Effector CD8-positive, alpha-beta T cell (primary cell): ENCODE measurements at regions not wholly inside any gene's neighbourhood (a gene's known extent, or its start where the extent isn't known, plus 50 kb on each side); places are given as distances from the start of the nearest gene placed in this dataset.

Experiments used
- DNase-seq: peaks from one replicate; lab custom pipeline; 2025; lab: John Stamatoyannopoulos, UW

DNA sequence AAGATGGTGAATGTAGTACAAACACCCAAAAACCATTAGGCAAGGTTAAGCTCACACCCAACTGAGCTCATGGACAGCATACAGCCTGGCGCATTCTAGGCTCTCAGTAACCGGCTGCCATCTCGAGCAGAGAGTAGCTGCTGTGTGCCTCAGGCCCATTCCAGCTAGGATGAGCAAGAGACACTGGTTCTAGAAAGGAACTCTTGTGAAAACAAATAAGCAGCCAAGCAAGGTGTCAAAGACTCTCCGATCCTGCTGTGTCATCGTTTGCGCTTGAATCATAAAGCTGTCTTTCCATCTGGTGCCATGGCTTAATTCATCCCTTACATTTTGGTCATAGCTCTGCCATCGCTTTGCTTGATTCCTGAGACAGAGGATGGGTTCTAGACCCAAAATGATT lies 135.4 kb upstream of the MSX2 start:
- DNase-seq, result no peak

DNA sequence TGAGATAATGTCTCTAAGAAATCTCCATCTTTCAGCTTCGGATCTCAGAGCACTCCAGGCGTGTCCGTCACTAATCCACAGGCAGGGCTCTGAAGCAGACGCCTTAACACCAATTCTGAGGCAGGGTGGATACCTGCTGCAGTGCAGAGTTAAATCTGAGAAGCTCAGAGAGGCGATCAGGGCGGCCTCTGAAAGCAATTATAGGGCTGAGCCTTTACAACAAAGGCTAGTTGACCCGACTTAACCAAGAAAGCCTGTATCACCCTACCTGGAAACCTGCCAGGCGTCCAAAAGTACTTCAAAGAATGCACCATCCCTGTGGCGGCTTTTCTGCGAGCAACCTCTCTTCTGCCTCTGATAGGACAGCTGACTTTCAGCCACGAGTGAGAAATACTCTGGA lies 134.8 kb upstream of the MSX2 start:
- no peak for DNase-seq

DNA sequence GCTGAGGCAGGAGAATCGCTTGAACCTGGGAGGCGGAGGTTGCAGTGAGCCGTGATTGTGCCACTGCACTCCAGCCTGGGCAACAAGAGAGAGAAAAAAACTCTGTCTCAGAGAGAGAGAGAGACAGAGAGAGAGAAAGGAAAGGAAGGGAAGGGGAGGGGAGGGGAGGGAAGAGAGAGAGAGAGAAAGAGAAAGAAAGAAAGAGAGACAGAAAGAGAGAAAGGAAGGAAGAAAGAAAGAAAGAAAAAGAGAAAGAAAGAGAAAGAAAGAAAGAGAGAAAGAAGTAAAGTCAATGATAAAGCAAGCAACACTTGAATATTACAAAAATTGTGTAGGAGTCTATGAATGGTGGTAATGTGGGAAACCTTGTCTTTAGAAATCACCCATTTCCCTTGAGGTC lies 133.6 kb upstream of the MSX2 start:
- DNase-seq, result no peak

DNA sequence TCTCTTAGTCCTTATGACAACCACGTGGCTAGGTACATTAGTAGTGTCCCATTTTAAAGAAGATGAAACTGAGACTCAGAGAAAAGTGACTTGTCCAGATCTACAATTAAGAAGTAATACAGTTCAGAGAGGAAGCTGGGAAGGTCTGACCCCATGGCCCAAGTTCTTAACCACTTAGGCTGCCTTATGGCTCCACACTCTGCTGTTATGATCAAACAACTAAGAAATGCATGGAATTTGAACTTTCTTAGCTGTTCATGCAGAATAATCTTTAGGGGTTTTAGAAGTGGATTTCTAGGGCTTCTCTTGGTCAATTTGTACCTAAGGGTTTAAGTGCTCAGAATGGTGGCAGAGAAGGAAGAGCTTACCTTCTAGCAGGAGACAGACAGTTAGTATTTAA lies 128.0 kb upstream of the MSX2 start:
- DNase-seq, result no peak

DNA sequence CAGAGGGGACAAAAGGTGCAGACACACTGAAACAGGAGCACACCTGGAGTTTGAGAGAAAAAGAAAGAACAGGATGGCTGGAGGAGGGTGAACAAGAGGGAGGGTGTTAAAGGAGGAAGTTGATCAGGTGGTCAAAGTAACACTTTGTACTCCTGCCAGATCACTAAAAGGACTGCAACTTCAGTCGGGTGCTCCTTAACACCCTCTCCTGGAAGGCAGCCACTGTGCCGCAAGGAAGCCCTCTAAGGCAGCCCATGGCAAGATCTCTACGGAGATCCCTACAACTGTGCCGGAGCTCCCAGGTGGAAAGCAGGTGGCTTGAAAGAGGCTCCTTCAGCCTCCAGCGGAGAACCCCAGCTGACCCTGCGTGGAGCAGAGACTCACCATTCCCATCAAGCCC lies 124.4 kb upstream of the MSX2 start:
- DNase-seq, result no peak

DNA sequence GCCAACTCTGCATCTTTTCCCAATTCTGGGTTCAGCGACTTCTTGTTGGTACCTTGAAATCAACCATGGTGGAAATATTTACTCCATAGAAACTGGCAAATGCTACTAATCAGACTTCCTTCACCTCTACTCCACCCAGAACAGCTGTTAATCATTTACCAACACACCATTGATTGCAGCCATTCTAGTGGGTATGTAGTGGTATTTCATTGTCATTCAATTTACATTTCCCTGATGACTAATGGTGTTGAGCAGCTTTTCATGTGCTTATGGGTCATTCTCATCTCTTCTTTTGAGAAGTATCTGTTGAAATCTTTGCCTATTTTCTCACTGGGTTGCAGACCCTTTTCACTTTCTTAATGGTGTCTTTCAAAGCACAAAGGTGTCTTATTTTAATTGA lies 122.4 kb upstream of the MSX2 start:
- no peak for DNase-seq

DNA sequence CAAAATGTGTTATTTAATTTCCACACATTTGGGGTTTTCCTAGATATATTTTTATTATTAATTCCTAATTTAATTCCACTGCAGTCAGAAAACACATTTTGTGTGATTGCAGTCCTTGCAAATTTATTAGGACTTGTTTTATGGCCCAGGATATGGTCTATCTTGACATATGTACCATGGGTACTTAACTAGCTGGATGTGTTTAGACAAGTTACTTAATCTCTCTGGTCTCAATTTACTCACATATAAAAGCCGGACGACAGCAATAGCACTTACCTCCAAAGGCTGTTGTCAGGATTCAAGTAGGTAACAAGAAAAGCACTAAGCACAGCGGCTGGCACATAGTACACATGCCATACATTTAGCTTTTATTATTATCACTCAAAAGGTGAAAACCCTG lies 118.2 kb upstream of the MSX2 start:
- DNase-seq, result no peak

DNA sequence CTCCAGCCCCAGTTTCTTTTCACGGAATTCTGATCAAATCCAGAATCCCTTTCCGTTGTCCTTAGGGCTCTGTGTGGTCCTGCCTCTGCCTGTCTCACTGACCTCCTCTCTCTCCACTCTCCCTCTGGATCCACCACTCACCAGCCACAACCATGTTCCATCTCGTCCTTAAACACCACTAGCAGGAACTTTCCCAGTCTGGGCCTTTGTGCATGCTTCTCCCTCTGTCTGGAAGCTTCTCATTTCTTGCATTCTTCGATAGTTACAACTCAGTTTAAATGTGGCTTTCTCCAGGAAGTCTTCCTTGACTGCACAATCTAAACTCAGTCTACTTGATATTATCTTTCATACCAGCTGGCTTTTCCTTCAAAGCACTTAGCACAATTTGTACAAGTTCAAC lies 117.7 kb upstream of the MSX2 start:
- no peak for DNase-seq

DNA sequence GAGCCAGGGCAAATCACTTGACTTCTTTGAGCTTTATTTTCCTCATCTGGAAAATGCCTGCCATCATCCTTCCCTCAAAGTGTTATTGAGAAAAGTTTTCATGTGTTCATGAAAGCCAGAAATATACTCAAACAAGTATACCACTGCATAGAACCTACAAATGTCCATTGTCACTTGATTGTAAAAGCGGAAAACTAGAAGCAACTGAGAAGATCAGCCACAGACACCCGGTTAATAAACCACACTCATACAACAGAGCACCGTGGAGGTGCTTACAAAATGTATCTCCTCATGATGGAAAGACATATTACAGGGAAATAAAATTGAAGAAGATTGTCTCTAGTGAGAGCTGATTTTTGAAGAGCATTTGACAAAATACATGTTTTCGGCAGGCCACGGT lies 117.2 kb upstream of the MSX2 start:
- no peak for DNase-seq

DNA sequence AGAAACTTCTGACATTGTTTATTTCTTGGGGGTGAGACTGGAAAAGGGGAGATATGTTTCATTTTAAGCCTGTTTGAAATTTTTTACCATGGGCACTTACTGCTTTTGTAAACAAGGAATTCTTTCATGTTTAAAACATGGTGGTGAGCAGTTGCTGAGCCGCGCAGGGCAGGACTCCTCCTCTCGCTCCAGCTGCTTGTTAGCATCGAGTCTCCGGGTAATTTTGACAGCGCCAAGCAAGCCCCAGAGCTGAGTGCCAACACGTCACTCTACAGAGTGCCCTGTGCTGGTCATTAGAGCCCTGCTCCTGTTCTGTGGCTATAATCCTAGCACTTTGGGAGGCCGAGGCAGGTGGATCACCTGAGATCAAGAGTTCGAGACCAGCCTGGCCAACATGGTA lies 116.5 kb upstream of the MSX2 start:
- no peak for DNase-seq

DNA sequence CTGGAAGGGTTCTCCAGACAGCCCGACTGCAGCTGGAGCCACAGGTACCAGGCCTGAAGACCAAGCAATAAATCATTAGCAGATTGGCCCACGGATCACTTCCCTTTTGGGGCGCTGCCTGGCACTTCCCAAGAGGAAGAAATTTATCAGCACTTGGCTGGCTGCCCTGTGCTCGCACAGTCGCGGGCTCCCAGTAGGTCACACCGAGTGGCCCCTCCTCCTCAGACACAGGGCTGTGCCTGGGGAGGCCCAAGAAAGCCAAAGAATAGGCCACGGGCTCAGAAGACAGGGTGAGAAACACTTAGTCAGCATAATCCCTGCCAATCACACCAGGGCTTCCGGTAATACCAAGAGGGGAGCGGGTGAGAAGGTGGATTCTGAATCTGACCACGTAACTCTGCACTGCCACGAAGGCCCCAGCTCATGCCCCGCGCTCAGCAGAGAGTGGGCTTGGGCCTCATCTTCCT lies 115.7 kb upstream of the MSX2 start:
- no peak for DNase-seq

DNA sequence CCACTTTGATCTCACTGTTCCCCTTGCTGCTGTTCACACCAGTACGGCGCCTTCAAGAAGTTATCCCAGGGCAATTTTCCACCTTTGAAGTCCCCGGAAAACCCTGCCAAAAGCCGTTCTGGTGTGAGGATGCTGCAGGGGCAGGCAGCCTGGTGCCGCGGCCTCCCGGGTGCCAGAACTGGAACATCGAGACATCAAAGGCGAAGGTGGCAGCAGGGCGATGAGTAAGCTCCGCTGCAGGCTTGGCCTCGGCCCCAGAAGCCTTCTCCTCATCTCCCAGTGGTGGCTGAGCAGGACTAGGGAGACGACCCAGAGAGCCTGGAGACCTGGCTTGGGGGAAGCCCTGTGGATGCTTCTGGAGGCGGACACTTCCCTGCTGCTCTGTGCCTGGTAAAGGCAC lies 115.3 kb upstream of the MSX2 start:
- DNase-seq, result no peak

DNA sequence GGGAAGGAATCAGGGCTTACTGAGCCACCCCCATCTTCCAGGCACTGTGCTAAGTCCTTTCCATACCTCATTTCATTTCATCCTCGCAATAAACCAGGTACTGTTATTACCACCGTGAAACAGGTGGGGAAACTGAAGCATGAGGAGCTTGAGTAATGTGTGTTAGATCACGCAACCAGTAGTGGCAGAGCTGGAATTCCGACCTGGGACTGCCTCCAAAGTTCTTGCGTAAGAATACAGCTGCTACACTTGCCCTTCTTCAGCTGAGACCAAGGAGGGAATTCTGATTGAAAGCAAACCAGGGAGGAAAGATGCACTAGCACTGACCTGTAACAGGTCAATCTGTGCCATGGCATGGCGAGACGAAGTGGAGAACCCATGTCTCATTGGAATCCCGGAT lies 113.4 kb upstream of the MSX2 start:
- no peak for DNase-seq

DNA sequence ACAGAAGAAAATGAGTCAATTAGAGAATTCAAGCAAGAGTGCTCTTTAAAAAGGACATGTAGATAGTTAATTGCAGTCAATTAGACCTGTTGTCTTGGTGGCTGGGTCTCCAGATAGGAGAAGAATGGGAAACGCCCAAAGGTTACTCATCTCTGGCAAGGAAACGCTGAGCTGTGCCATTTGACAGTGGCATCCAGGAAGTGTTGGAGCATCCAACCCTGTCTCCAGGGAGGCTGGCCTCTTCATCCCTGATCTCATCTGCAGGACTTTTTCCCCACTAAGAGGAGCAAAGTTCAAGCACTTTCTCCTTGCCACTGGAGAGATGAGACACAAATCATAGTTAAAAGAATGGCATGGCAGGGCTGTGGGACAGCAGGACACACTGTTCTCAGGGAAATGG lies 111.7 kb upstream of the MSX2 start:
- no peak for DNase-seq

DNA sequence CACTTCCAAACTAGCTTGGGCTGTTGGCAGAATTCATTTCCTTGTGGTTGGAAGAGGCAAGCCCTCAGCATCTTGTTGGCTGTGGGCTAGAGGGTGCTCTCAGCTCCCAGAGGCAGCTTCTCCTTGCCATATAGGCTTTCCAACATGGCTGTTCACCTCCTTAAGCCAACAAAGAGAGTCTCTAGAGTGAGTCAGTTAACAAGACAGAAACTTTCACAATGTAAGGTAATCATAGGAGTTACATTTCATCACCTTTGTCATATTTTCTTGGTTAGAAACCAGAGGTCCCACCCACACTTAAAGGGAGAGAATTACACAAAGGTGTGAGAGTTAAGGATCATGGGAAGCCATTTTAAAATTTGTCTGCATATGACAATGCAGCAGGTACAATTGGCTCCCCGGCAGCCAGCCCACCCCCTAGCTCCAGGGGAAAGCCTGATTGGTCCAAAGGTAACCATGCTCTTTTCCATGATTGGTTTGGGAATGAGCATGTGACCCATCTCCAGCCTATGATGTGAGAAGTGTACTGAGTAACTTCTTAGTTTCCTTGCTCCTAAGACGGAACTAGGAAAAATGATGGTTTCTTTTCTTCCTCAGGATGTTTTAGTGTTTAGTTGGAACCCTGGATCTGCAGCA lies 109.8 kb upstream of the MSX2 start:
- DNase-seq, result no peak

DNA sequence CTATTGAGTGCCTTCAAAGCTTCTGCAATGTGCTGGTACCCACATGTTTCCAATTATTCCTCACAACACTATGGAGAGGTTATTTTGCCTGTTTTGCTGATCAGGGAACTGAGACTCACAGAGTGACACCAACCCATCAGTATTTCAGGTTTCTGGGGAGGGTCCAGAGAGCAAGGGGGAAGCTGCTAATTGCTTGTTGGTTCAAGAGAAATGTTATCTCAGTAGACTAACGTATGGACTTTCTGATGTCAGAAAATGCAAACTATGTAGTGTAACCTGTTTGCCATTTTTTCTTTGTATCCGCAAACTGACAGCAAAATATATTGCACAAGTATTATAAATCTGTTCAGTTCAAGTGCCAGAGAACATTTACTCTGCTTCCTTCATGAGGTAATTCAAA lies 108.3 kb upstream of the MSX2 start:
- DNase-seq, result no peak

DNA sequence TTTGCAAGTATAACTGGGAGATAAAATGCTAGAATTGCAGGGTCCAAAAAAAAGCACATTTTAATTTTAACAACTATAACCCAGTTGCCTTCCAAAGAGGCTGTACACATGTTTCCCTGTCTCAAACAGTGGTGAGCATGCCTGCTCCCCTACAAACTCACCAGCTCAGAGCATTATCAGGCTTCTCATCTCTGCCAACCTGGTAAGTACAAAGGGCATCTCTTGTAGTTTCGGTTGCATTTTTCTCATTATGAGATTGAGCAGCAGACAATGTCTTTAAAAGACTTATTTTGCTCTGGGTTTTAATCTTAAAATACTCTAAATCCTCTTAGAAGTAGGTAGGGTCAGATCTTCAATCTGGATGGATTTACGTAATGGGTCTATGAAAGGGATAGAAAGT lies 107.1 kb upstream of the MSX2 start:
- no peak for DNase-seq

DNA sequence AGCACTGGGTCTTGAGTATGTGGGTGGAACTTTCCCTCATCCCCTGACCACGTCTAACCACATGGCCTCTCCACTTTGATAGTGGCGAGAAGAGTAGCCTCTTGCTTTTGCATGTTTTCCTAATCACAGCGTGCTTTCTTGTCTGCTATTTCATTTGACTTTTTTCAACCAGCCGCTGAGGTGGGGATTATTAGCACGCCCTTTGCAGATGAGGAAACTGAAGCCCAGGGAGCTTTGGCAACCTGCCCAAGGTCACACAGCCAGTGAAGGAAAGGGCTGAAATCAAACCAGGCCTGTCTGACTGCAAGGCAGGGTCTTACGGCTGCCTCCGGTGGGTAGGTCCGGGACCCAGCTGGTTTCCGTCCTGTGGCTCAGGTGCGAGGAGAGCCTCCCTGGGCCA lies 106.5 kb upstream of the MSX2 start:
- DNase-seq, result no peak

DNA sequence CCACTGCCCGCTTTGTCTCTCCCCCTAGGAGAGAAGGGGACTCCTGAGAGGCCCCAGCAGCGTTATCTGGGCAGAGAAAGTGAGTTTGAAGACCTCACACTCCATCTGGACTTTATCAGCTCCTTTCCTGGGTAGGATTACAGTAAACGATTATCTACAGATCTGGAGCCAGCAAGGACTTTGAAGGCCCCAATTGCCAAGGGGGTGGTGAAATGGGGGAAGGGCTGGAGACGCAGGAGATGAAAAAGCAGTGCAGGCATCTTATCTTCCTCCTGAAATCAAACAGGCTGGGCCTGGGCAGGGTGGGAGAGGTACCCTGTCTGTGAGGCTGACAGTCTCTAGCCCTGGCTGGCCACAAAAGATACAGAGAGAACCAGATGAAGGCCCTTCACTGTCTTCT lies 105.8 kb upstream of the MSX2 start:
- no peak for DNase-seq

DNA sequence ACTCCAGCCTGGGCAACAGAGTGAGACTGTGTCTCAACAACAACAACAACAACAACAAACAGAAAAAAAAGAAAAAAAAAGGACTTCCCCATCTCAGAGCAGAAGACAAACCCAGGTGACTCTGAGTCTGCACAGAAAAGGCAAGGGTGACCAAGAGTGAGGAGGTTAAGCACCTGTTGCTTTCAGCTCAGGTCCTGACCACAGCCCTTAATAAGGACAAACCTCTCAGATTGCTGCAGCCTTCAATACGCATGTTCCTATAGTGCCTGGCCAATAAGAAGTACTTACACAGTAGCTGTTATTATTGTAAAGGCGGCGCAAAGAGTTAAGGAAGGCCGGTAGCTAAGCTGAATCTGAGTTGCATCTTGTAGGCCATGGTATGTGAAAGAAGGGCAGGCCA lies 102.3 kb upstream of the MSX2 start:
- DNase-seq, result no peak

DNA sequence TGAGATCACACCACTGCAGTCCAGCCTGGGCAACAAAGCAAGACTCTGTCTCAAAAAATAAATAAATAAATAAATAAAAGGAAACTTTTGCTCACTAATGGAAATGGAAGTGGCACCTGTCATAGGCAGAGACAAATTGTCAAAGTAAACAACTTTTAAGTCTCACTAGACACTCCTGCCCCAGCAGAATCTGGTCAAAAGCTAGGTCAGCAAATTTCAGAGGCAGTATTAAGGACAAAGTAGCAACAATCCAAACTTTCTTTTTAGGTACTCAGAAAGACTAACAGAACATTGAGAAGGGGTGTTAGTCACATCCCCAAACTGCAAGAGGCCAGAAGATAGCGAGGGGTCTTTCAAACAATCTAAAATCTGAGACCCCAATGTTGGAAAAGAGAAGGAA lies 101.4 kb upstream of the MSX2 start:
- no peak for DNase-seq

DNA sequence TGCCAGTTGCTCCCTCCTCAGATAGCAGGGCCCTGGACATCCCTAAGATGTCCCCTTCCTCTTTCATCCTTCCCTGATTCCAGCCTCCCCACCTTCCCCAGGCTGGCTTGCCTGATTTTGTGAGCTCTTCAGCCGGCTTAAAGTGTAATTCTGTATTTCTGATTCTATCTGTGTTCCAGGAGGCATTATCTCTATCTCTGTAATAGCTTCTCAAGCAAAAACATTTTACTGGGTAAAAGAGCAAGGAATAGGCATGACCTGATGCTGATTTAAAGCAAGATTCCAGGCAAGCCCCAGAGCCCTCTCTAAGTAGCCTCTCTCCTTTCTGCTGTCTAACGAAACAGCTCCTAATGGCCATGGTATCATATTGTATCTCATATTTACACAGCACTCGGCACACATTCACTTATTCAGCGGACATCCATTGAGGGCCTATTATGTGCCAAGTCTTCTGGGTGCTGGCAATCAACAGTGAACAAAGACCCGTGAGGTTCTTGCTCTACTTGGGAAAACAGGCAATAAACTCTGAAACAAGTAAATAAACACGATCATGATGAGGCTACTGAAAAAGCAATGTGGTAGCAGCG lies 100.9 kb upstream of the MSX2 start:
- DNase-seq, result no peak

DNA sequence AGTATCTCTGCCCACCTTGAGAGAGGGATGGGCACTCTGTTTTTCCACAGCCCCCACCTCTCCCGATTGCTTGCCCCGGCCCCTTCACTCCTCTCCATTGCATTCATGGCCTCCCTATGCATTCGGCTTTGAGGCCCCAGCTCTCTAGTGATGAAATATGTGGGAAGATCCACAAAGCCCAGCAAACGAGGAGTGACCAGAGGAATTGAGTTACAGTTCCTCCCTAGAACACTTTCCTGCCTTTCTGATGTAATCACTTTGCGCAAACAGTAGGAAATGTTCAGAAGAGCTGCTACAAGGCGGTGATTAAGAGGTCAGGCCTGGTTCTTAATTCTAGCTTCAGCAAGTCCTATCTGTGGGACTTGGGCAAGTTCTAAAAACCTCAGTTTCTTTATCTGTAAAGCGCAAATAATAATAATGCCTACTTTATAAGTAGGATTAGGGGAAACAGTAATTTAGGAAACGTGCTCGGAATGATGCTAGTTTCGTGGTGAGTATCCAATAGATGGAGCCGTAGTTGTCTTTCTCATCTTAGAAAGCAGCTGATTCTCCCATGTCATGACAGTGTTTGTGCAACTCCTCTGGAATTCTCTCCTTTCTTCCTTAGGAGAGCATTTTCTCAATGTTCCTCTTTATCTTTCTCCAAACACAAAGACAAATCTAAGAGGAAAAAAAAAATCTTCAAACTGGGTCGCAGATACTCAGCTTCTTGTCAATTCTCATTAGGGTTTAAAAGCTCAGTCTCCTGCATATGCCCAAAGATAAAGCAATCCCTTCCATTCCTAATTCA lies 99.5 kb upstream of the MSX2 start:
- DNase-seq, result no peak
